CD4-positive, alpha-beta T cell treated with Interleukin-15 for 4 hours (primary cell): ENCODE measurements at regions not wholly inside any gene's neighbourhood (a gene's known extent, or its start where the extent isn't known, plus 50 kb on each side); places are given as distances from the start of the nearest gene placed in this dataset.
"Not testable (repeated sequence)": the region's sequence is repeated elsewhere in the genome, so short reads cannot be mapped to it uniquely, and the experiment has no call there.

Experiments used
- DNase-seq: peaks from one replicate; pipeline ENCODE4 v3.0.0-alpha.2; 2020; ENCODE audit warnings: low spot score

DNA sequence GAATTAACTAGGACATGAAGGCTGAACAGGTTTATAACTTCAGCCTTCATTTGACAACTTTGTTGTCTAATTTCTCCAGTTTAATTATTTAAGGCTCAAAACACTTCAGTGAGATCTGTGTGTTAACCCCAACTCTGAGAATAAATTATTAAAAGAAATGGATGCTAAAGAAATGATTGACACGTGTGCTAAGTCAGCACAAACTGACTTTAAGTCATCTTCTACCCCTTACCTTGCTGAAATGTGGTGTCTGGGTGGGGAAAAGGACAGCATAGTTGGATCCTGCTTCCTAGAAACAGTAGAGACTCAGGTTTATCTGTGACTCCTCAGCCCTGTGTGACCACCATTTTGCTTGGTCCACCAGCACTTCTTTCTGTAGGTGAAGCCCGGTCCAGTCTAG lies 324.8 kb upstream of the NPSR1 start:
- no peak for DNase-seq

DNA sequence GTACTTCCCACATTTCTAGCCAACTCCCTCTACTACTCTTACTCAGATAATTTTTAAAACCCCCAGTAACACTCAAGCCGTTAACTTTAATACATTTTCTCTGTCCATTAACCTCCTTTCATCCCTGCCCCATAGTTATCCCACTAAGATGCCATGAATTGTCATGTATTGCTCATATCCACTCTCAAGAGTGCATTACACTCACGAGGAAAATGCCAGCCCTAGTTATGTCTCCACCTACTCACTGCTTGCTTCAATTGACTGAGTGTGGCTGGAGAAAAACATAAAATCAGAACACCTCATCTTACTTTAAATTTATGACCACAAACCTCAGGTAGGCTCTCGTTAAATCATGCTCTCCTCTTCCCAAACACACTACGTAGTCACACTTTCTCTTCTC lies 324.1 kb upstream of the NPSR1 start:
- no peak for DNase-seq

DNA sequence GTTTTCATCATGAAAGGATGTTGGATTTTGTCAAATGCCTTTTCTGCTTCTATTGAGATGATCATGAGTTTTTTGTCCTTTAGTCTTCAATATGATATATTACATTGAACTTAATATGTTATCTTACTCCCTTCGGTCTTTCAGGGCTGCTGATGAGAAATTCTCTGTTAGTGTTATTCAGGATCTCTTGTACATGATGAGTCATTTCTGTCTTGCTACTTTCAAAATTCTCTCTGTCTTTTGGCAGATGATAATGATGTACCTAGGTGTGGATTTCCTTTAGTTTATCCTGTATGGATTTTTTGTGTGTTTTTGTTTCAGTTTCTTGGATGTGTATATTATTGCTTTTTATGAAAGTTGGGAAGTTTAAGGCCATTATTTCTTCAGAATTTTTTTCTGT lies 320.9 kb upstream of the NPSR1 start:
- DNase-seq: no peak

DNA sequence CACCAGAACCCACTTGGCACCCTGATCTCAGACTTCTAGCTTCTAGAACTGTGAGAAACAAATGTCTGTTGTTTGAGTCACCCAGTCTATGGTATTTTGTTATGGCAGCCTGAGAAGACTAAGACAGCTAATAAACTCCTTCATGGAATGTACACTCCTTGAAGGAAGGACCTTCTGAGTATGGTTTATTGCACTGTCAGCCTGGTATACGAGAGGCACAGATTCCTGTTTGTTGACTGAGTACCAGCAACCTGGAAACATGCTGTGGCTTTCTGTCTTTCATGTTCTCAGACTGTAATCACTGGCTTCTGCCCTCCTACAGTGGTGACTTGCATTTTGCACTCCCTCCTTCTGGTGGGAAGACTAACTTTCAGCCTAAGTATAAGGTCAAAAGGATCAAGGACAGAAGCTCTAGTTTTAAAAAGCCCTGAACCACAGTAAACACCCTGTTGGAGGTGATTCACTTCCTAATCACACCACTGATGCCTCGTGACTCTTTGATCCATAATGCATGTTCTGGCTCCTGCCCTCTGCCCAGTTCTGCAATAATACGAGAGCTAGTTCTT lies 319.0 kb upstream of the NPSR1 start:
- DNase-seq: no peak

DNA sequence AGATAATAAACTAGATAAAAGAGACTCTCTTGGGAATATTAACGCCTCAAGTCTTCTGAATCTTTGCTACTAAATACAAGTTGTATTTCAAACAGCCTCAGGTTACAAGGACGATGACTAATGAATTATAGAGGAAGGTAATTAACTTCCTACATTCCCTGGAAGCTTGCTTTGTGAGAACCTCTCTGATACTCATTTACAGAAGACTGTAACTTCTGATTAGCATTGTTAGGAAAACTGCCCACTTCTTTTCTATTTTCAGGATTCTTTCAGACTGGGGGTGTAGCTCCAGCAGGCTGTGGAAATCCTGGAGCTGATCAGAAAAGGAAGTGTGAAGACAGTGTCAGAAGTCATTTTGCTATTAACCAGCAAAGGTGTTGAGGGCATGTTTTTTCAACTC lies 316.7 kb upstream of the NPSR1 start:
- DNase-seq: no peak

DNA sequence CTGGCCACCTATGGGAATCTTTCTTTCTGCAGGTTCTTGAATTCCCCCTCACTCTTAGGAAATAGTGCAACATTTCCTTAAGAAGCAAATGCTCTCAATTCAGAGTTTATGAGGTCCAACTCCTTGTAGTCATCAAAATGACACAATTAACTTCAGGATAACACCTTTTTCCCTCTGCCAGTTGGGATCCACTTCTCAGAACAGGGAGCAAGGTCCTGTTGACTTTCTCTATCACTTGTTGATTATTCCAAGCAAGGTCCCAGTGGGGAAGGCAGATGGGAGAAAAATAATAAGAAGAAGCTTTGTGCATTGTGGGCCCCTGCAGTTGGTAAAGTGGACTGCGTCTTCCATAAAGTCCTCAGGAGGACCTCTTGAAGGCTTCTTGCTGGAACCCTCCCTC lies 315.6 kb upstream of the NPSR1 start:
- no peak for DNase-seq

DNA sequence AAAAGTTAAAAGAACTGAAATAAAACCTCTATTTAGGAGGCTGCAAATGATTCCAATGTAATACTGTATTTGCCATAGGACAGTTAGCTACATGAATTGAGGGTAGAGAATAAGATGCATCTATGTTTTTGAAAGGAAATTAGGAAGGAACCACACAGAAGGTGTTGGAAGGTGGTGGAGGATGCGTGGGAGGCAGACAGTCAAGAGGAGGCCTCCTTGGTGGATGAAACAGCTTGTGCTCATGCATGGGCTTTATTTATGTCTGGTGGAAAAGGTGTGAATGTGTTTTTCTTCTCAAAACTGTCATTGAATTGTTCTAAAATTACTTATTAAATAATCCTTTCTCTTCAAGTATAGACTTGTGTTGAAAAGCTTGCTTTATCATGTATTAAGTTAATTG lies 314.4 kb upstream of the NPSR1 start:
- DNase-seq: no peak

DNA sequence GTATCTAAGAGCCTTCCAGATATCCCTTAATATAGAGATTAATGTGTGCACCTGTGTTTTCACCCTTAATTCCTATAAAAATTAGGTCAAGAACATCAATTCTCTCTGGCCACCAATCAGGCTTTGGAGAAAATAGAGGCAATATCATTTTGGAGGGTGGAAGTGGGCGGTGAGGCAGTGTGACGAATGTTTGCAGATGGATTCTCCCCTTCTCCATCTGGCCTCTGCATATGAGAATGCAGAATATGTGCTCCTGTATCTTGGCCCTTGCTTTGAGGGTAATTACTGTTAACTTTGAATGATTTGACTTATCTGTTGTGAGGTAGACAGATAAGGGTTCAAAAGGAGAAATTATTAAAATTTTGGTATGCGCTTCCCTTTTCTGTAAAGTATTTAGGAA lies 304.0 kb upstream of the NPSR1 start:
- DNase-seq: no peak

DNA sequence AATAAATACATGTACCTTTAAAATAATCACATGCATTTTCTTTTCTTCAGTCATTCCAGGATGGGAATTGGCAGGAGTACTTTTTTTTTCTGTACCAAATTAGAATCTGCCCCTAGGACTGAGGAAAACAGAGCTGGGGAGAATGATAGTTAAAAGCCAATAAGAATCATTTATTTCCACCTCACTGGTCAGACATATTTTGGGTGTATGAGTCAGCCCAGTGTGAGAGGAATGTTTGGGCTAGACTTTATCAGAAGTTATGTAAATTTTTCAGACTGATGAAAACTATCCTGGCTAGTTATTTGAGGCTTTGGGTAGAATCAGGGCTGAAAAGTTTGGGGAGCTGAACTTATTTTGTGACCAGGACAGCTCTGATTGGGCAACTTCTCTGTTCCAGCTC lies 303.1 kb upstream of the NPSR1 start:
- no peak for DNase-seq

DNA sequence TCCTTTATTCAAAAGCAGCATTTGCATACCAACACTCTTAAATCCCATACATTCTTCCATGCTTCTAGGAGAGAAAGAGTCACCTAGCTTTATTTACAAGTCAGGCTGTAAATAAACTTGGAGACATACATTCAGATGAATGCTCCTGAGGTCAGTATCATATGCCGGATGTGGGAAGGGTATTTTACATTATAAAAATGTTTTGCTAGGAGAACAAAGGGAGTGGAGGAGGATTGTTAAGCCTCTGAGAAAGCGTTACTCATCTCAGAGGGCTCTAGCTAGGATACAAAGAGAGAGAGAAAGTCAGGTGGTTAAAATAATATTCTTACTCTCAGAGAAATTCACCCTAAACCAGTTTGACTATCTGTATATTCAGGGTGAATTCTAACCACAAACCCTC lies 300.9 kb upstream of the NPSR1 start:
- DNase-seq: no peak

DNA sequence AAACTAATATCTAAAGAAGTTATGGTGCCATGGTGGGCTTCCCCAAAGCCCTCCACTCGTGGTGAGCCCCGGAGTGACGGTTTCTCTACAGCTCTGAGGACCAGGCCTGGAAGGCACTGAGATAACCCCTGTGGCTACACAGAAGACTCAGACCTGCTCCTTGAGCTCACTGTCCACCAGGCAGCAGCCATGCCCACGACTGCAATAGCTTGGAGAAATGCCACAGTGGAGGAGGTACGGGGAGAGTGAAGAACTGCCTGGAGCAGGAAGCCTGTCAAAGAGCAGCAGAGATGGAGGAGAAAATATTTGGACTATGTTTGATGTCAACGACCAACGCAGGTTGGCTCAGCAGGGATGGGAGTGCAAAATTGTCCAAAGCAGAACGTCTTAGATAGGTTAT lies 300.1 kb upstream of the NPSR1 start:
- no peak for DNase-seq

DNA sequence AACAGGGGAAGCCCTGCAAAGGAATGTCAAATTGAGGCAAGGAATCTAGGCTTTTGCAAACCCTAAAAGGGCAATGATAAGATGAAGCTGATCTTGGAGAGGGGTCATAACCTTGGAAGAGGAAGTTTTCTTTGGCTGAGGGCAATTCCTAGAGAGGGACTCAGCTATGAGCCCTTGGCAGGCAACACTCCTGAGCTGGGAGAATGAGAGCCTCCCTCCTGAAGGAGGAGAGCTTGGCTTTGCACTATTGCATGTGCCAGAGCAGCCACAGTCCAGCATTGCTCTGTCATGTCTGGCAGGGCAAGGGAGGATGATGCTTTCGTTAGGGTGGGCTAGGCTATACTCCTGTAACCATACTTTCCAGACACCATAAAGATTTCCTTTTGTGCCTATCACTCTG lies 299.4 kb upstream of the NPSR1 start:
- DNase-seq: not testable (repeated sequence)

DNA sequence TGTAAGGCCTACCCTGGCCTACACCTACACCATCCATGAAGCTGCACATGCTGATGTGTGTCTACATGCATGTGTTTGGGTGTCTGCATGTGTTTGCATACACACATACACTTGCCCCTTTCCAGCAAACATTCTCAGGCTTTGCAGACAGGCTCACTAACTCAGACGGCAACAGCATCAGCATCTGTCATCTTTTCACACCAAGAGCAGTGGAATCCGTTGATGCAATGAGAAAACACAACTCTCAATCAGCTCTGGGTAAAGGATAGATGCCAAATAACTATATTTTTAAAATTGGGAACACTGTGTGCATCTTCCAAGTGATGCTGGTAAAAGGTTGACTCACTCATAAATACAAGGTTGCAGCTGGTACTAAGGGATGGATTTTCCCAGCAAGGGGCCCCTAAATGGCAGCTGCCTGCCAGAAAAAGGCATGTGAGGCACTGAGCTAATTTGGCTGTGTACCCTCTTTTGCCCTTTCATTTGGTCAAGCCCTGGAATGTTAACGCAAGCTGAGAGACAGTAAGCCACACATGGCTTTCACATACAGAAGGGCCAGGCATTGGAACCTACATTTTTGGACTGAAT lies 296.3 kb upstream of the NPSR1 start:
- DNase-seq: no peak

DNA sequence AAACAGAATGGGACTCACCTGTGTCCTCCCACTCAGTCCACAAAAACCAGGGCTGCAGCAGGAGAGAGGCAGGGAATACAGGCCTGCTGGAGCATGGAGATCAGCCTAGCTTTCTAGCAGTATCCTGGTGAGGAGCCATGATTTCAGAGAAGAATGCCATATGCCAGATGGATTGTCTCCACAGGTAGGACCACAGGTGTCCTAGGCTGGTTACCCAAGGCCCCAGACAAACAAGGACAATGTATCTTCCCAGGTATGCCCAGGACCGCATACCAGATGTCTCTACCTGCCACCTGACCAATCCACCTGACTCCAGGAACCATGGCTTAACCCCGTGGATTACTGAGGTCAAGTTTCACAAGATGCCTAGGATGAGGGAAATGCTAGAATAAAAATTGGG lies 295.4 kb upstream of the NPSR1 start:
- no peak for DNase-seq

DNA sequence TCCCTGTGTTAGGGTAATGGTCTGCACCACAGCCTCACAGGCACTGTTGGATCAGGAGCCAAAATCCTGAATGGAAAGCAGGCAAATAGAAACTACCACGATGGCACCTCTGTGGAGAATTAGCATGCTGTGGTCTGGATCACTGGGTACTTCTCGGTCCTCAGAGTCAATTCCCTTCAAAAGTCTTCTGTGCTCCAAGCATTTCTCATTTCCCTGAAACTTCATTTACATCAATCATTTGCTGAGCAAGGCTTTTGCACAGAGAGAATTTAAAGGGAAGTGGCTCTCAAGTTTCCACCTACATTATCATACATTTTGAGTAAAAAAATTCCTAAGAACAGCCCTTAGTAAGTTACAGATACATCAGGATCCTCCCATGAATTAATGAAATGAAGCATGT lies 293.9 kb upstream of the NPSR1 start:
- no peak for DNase-seq

DNA sequence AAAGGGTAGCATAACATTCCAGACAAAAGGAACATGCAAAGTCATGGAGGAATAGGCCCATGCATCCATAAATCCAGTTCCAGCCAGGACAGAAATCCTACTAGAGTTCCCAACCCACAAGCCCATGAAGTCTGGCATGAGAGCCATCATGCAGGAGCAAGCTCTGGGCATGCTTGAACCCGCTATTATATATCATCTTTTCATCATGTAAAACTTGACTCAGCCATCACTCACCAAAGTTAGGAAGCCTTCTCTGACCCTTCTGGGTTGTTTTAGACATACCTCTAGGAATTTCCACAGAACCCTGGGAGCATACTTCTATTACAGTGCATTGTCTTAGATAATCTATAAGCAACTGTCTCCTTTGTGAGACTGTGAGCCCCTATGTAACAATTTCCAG lies 293.0 kb upstream of the NPSR1 start:
- DNase-seq: no peak

DNA sequence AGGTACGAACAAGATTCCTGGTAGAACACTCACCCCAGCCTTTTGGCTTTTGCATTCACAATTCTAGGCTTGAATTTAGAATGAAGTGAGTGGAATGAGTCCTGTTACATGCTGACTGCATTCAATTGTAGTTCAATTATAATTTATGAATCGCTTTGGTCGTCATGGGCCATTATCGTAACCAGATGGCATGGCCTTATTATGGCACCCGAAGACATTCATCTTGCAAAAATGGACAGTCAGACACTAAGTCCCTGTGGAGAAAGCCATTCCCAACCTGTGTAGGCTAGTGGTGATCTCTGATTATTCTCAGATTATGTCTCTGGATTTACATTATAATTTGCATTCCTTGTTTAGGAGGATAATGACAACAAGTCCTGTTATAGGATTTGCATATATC lies 292.4 kb upstream of the NPSR1 start:
- DNase-seq: no peak

DNA sequence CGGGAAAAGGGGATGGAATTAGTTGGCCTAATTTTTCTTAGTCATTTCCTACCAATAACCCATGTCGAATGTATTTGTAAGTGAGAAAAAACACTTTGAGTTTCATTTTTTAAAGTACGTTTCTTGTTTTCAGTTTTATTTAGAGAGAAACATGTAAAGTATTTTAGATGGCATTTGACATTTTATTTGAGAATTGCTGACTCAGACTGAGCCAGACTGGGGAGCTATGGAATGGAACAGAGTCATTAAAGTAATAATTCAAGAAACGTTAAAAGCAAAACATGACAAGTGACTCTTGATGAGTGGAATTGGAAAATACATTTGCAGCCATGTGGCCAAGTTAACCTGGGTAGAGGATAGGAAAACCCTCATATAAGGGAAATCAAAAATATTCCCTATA lies 286.1 kb upstream of the NPSR1 start:
- DNase-seq: no peak

DNA sequence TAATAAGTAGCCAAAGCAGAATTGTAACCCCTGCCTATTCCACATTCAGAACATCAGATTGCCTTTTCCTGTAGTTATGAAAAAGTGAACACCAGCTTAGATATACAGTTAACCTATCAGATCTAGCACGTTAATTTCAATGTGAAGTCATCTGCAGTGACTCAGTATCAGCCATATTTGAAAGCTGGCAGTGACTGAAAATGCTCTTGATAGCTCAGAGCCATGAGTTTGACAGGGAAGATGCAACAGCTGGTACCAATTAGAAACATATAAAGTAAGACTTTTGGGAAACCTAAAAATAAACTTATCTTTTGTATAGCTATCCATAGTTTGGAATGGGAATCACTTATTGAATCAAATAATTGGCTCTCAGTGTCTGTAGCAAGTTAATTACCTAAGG lies 284.1 kb upstream of the NPSR1 start:
- DNase-seq: no peak

DNA sequence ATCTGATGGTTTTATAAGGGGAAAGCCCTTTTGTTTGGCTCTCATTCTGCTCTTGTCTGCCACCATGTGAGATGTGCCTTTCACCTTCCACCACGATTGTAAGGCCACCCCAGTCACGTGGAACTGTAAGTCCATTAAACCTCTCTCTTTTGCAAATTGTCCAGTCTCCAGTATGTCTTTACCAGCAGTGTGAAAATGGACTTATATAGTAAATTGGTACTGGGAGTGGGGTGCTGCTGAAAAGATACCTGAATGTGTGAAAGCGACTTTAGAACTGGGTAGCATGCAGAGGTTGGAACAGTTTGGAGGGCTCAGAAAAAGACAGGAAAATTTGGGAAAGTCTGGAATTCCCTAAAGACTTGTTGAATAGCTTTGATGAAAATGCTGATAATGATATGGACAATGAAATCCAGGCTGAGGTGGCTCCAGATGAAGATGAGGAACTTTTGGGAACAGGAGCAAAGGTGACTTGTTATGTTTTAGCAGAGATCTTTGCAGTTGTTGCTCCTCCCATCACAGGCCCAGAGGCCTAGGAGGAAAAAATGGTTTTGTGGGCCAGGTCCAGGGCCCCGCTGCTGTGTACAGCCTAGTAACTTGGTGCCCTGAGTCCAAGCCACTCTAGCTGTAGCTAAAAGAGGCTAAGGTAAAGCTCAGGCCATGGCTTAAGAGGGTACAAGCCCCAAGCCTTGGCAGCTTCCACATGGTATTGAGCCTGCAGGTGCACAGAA lies 275.7 kb upstream of the NPSR1 start:
- DNase-seq: no peak

DNA sequence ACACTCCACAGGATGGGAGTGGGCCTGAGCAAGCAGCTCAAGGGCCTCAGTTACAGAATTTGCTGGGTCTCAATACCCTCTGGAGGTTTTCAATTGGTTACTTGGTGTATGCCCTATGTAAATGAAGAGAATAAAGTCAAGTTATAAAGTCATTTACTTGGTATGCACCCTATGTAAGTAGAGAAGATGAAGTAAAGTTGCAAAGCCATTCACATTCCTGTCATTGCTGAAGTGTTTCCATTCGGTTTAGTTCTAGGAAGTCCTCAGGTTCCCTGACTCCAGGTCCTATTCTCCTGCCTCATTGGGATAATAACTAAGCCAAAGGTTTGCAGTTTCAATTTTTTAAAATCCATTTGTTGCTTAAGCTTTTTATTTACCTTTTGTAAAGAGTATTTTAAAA lies 272.6 kb upstream of the NPSR1 start:
- DNase-seq: no peak

DNA sequence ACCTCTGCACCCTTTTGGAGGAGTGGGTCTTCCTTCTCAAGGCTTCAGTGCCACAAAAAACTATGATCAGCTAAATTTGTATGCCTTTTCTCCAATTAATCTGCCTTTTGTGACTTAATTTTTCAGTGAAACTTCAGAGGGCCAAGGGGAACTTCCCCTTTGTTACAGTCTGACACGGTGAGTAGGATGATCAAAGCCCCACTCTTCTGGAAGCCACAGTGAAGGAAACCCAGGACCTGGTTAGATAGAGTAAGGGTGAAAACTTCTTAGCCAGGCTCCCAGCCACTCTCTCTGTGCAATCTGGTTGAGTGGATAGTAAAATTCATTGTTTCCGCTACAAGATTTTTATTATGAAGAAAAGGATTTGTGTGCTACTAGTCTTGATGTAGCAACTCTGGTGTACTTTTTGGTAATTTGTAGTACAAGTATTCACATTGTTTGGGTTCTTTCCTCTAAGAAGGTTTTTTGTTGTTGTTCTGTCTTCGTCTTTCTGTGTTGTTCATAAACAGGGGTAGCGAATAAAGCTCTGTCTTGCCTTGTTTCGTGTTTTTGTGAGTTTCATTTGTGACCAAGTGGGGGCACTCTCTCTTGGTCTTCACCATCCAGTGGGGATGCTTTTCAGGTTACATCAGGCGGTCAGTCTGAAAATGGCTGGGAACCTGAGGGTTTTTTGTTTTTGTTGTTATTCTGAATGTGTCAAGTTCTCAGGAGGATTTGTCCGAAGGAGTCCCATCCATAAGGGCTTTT lies 268.5 kb upstream of the NPSR1 start:
- no peak for DNase-seq

DNA sequence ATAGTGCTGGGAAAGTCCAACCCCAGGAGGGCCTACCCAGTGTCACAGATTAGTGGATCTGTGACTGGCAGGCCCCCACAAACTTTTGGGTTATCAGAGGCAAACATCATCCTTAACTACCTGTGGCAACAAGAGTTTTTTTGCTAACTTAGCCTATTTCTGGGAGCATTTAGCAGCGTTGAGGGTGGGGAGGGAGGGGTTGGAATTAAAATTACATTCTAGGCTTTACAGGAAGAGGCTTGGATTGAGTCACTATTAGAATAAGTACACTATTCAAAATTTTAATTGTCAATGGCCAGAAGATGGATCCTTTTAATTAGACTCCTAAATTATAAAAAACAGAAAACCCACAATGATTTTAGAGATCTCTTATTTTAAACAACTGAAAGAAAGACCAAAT lies 267.9 kb upstream of the NPSR1 start:
- DNase-seq: no peak
